NB4 (cell line): ENCODE measurements at regions not wholly inside any gene's neighbourhood (a gene's known extent, or its start where the extent isn't known, plus 50 kb on each side); places are given as distances from the start of the nearest gene placed in this dataset.

Source experiments
- CTCF ChIP-seq: IDR thresholded peaks from one replicate; pipeline ENCODE4 v1.5.1; 2012; ENCODE audit warnings: low read depth, low read length
- MAX ChIP-seq: IDR thresholded peaks from 2 replicates; pipeline ENCODE4 v1.6.1; 2011; ENCODE audit warnings: low read depth, low read length
- POLR2A ChIP-seq: IDR thresholded peaks from 2 replicates; pipeline ENCODE4 v1.6.1; 2011; ENCODE audit warnings: mild to moderate bottlenecking; ENCODE audit not compliant: insufficient read length; ENCODE audit errors: extremely low read depth

- TF ChIP-seq CTCF (no peak), POLR2A (no peak), MAX (no peak)
These were observed 53.0 kb upstream of the MLIP start for GRCh38 chr6:54058236-54058635.
